Cardiac fibroblast (primary cell): ENCODE measurements at regions not wholly inside any gene's neighbourhood (a gene's known extent, or its start where the extent isn't known, plus 50 kb on each side); places are given as distances from the start of the nearest gene placed in this dataset.

Experiments
- DNase-seq, 2 donors: peaks; one replicate each; pipeline versions ENCODE4 v3.0.0 to v3.0.0-alpha.2; 2010; ENCODE audit warnings: low read depth in 2 of 2
- H3K4me3 ChIP-seq, 2 donors: replicated peaks in 1 of 2; 1 replicate in 1 of 2; 2 replicates in 1 of 2; pipeline ENCODE4 v1.5.1; 2011; ENCODE audit warnings: low read depth in 2 of 2, low read length in 2 of 2, mild to moderate bottlenecking in 2 of 2, moderate library complexity in 1 of 2
- CTCF ChIP-seq: IDR thresholded peaks from one replicate; pipeline ENCODE4 v1.5.1; 2011; ENCODE audit warnings: low read depth, mild to moderate bottlenecking, low read length, inconsistent platforms

- no peak for DNase-seq
- no peak for TF ChIP-seq CTCF
- no peak overlapping the region for H3K4me3 ChIP-seq
Observed at GRCh38 chrX:40310016-40310415, 212.3 kb upstream of the BCOR start.

- no peak overlapping the region for H3K4me3 ChIP-seq
- DNase-seq = no peak
- no peak for TF ChIP-seq CTCF
Observed at GRCh38 chrX:40307871-40308270, 210.1 kb upstream of the BCOR start.

GRCh38 chrX:40304115-40304514 lies 206.4 kb upstream of the BCOR start:
- TF ChIP-seq CTCF = no peak
- DNase-seq = no peak
- H3K4me3 ChIP-seq = no peak overlapping the region

- H3K4me3 ChIP-seq = no peak overlapping the region
- no peak for DNase-seq
- no peak for TF ChIP-seq CTCF
Observed at GRCh38 chrX:40303256-40304077, 205.7 kb upstream of the BCOR start.

- H3K4me3 ChIP-seq = no peak overlapping the region
- no peak for DNase-seq
- TF ChIP-seq CTCF = no peak
Observed at GRCh38 chrX:40300286-40300890, 202.6 kb upstream of the BCOR start.

- DNase-seq = no peak
- TF ChIP-seq CTCF = no peak
- no peak overlapping the region for H3K4me3 ChIP-seq
Observed at GRCh38 chrX:40299641-40300046, 201.9 kb upstream of the BCOR start.
